G401 (cell line): ENCODE measurements at regions not wholly inside any gene's neighbourhood (a gene's known extent, or its start where the extent isn't known, plus 50 kb on each side); places are given as distances from the start of the nearest gene placed in this dataset.
"Not testable (repeated sequence)": the region's sequence is repeated elsewhere in the genome, so short reads cannot be mapped to it uniquely, and the experiment has no call there.

Experiments
- DNase-seq: peaks from one replicate; pipeline ENCODE4 v3.0.0-alpha.2; 2015; ENCODE audit warnings: low spot score
- in situ Hi-C: cut with HindIII; loops from 2 replicates; pipeline ENCODE4 v1.10.0; 2016; ENCODE audit warnings: low sequenced_read_pairs, mixed read lengths

DNA sequence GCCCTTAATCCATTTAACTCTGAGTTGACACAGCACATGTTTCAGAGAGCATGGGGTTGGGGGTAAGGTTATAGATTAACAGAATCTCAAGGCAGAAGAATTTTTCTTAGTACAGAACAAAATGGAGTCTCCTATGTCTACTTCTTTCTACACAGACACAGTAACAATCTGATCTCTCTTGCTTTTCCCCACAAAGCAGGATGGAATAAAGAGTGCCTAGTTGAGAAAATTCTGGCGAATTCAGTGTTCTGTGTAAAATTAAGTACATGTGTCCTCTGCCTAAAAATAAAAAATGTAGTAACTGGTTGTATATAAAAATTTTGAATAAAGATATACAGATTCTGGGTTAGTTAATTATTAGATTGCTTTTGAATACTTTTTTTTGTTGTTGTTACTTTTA is 290.0 kb downstream of the ALDH8A1 start:
- in situ Hi-C loops, DNase-seq: not testable (repeated sequence)

GRCh38 chr6:134658596-134658995 is 291.3 kb downstream of the ALDH8A1 start:
- in situ Hi-C loops, result no loop called here
- DNase-seq, result no peak

DNA sequence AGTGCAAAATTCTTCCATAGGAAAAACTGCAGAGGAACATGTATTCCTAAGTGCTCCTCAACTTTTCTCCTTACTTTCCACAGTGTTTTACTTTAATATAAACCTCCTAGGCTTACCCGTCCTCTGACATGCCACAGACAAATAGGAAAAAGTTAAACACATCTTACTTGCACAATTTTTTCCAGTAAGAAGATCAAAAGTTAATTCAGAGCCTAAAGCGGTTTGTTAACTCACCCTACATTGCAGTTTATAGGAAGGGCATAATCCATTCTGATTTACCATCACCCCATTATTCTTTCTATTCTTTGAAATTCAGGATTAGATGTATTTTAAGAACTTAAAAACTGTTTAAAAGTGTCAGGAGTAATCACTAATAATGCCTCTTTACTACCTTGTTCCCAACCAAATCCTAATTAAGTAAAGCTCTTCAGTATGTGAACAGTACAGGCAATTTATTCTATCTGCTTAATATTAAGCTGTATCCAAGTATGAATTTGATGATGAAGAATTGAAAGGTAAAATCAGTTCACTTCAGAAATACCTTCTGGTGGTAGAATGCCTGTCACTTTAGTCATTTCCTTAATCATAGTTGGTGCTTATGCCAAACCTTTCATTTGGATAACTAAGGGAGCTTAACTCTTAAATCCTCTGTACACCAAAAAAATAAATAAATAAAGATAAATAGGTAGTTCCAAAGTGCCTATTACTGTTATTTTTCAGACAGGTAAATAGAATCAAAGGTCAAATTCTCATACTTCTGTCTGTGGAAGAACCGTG is 292.0 kb downstream of the ALDH8A1 start:
- in situ Hi-C loops, result no loop called here
- DNase-seq, result no peak

- no peak for DNase-seq
Observed at GRCh38 chr6:134657343-134657742, 292.6 kb downstream of the ALDH8A1 start.

GRCh38 chr6:134654751-134655150 is 295.1 kb downstream of the ALDH8A1 start:
- DNase-seq, result no peak
- in situ Hi-C loops, result no loop called here

More at GRCh38 chr6:134657343-134657742, 292.6 kb downstream of the ALDH8A1 start:
- in situ Hi-C loops, result no loop called here

DNA sequence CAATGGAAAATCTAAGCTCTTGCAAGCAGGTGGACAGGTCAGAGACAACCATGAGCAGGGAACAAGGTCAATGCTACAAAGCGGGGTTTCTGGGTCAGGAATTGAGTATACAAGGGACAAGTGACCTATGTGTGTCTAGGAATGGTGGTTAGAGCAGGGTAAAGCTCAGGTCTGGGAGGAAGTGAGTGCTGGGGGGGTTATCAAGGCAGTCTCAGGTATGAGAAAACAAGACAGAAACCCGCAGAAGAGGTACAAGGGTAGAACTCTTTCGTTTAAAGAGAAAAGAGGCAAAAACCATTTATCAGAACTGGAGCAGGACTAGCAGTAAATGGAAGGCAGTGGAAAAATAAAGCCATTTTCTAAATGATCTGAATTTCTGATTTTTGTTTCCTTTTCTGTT is 298.4 kb downstream of the ALDH8A1 start:
- in situ Hi-C loops, result no loop called here

DNA sequence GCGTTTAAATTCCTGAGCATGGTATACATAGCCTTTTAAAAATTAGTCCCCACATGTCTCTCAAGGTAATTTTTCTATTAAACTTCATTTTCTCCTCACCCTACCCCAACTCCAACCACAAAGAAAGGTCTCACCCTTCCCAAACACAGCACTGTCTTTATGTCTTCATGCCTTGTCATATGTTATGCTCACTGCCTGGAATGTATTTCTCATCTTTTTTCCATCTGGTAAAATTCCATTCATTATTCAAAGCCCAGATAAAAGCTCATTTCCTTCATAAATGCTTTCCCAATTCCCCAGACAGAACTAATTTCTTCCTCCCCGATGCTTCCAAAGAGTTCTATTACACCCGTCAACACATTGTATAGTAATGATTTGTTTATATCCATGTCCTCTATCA is 302.0 kb downstream of the ALDH8A1 start:
- in situ Hi-C loops, result no loop called here

More for the DNA sequence above, 298.4 kb downstream of the ALDH8A1 start:
- no peak for DNase-seq

GRCh38 chr6:134642819-134643218 is 307.1 kb downstream of the ALDH8A1 start:
- DNase-seq, result no peak
- in situ Hi-C loops, result no loop called here

More for the DNA sequence above, 302.0 kb downstream of the ALDH8A1 start:
- DNase-seq, result no peak

- no peak for DNase-seq
- in situ Hi-C loops, result no loop called here
Observed at GRCh38 chr6:134642279-134642678, 307.6 kb downstream of the ALDH8A1 start.

- in situ Hi-C loops, result no loop called here
- DNase-seq, result peak; percentile 81
Observed at GRCh38 chr6:134640975-134641429, 308.9 kb downstream of the ALDH8A1 start.

DNA sequence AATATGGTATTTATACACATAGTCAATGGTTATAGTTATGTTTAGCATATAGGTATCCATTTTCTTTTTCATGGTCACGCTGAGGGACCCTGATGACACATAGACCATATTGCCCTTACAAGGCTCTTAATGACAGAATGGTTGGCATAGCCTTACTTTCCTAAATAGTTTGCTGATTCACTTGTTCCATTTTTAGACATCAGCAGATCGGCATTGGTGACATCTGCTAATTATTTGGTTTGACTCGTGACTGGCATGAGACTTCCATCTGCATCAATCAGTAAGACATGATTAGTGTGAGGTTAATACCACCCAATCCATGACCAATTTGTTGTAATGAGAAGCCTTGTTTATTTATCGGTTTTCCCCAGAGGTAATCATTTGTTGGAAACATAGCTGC is 309.7 kb downstream of the ALDH8A1 start:
- no peak for DNase-seq
- in situ Hi-C loops, result no loop called here

DNA sequence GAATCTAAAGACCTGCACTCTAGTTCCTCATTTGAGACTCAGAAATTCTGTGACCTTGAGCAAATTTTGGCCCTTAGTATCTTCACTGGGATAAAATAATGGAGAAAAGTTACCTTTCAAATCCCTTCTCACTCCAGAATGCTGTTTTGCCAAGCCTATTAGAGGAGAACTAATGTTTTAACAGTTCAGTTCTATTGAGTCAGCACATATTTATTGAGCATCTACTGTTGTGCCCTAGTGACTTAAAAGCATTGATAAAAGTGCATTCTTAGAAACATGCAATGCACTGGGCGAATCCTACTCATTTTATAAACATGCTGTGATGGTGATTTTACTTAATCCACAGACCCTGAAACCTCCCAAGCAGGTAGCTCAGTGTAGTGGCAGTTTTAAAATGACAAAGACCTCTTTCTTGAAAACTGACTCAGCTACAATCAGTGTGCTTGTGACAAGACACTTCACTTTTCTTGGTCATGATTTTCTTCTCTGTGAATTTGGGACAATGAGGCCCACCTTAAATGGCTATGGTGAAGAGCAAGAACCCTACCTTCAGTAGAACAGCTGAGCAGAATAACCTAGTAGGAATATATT is 312.0 kb downstream of the ALDH8A1 start:
- in situ Hi-C loops, result no loop called here
- DNase-seq, result no peak

GRCh38 chr6:134637282-134637681 is 312.6 kb downstream of the ALDH8A1 start:
- no peak for DNase-seq
- in situ Hi-C loops, result no loop called here

- in situ Hi-C loops, result no loop called here
- DNase-seq, result peak; percentile 64
Observed at GRCh38 chr6:134636186-134636799, 313.6 kb downstream of the ALDH8A1 start.

DNA sequence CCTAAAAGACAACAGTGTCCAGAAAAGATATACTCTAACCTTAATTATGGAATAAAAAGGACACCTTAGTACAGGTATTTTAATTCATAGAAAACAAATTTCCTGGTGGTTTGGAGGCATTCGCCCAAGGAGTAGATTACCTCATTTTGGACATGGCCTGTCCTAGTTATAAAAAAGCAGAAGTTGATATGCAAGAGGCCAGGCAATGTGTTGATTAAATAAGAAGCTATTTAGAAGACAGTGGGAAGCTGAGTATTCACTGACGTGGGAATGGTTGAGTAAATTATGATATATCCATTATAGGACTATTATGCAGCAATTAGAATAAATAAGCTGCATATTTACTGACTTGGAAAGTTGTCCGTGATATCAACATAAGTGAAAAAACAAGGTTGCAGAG is 314.9 kb downstream of the ALDH8A1 start:
- DNase-seq, result no peak
- in situ Hi-C loops, result no loop called here

GRCh38 chr6:134634466-134634865 is 315.4 kb downstream of the ALDH8A1 start:
- in situ Hi-C loops, result no loop called here
- no peak for DNase-seq

DNA sequence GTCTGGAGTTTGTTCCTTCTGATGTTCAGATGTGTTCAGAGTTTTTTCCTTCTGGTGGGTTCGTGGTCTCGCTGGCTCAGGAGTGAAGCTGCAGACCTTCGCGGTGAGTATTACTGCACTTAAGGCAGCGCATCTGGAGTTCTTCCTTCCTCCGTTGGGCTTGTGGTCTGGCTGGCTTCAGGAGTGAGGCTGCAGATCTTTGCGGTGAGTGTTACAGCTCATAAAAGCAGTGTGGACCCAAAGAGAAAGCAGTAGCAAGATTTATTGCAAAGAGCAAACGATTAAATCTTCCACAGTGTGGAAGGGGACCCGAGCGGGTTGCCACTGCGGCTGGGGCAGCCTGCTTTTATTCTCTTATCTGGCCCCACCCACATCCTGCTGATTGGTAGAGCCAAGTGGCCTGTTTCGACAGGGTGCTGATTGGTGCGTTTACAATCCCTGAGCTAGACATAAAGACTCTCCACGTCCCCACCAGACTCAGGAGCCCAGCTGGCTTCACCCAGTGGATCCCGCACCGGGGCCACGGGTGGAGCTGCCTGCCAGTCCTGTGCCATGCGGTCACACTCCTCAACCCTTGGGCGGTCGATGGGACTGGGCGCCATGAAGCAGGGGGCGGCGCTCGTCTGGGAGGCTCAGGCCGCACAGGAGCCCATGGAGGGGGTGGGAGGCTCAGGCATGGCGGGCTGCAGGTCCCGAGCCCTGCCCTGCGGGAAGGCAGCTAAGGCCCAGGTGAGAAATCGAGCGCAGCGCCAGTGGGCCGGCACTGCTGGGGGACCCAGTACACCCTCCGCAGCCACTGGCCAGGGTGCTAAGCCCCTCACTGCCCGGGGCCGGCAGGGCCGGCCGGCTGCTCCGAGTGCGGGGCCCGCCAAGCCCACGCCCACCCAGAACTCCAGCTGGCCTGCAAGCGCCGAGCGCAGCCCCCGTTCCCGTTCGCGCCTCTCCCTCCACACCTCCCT is 315.3 kb upstream of the SGK1 start:
- in situ Hi-C loops, result not testable (repeated sequence)

DNA sequence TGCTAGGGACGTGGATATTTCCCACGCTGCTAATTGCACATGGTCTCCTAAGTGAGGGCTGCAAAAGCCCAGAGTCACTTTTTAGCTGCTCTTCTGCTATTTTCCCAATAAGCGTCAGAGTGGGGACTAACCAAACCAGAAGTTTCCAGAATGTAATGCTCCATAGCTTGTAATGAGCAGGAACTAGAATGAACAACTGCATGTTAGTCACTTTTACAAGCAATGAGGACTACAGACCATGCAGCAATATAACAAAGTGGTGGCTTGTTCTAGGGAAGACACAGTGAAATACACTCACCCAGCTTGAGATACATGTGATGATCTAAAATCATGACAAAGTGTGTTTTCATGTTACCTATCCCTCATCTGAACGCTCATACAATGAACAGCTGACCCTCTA is 314.1 kb upstream of the SGK1 start:
- DNase-seq, result no peak
- in situ Hi-C loops, result no loop called here

More for the DNA sequence above, 315.3 kb upstream of the SGK1 start:
- not testable (repeated sequence) for DNase-seq

DNA sequence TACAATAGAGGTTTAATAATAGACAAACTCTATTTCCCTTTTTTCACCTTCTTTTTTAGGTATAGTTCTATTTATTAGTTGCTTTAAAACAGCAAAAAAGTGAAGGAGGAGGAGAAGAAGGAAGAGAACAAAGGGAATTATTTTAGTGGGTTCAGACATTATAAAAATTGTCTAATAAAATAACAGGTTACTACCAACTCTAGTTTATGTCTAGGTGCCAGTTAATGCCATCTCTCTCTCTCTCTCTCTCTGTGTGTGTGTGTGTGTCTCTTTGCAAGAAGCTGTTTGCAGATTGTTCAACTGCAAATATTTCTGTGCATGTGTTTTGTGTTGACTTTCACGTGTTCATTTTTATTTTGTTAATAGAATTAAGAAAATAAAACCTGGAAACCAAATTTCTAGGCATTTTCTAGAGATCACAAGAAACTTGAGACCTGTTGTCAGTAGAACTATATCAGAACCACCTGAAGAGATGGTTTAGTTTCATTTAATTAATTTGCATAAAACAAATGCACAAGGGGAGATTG is 313.5 kb upstream of the SGK1 start:
- in situ Hi-C loops, result no loop called here
- DNase-seq, result no peak
